Heart left ventricle (tissue), 13 donors: ENCODE measurements at regions not wholly inside any gene's neighbourhood (a gene's known extent, or its start where the extent isn't known, plus 50 kb on each side); places are given as distances from the start of the nearest gene placed in this dataset.

ENCODE experiments used
- CTCF ChIP-seq, 12 donors: fragments of 200-600 bp; sonication (generic) in 4 of 12; IDR thresholded peaks; one replicate each; pipeline versions ENCODE4 v1.5.0 to v1.8.0; 2018 to 2022; ENCODE audit warnings: antibody characterized with exemption in 12 of 12, mild to moderate bottlenecking in 5 of 12
- POLR2A ChIP-seq, 2 donors: fragments of 450-650 bp; IDR thresholded peaks; one replicate each; pipeline ENCODE4 v1.6.1; 2017; ENCODE audit warnings: antibody characterized with exemption in 2 of 2, mild to moderate bottlenecking in 2 of 2, moderate library complexity in 2 of 2
- donor health status: ischemic (EF 13 %, LVEDD 7.1; RV severe dilation, severe dysfunction).
- donor health status: DM: no; HTN: yes; CAD: no.
- donor health status: DM: no; HTN: no; CAD: no.
- donor health status: ischemic (EF 25% LVEDD 6.9; RV normal size, moderate dysfunction).
- donor health status: ischemic (EF 25% LVEDD 5.7; RV mildly dilated, moderate dysfunction).
- donor health status: ischemic (EF 35%, LVEDD 5.7; RV mildly dilated, moderate dysfunction).
- donor health status: nonischemic (EF 11% LVEDD 7.7; RV severe dilation, severe dysfunction).
- donor health status: DM: yes; HTN: yes; CAD: no.
- donor health status: PGD.
- donor health status: ischemic (EF 29% LVEDD 5.4; RV normal size, mild dysfunction).
- donor health status: nonischemic (EF 23%, LVEDD 6.1; RV moderate dilation, normal function).

DNA sequence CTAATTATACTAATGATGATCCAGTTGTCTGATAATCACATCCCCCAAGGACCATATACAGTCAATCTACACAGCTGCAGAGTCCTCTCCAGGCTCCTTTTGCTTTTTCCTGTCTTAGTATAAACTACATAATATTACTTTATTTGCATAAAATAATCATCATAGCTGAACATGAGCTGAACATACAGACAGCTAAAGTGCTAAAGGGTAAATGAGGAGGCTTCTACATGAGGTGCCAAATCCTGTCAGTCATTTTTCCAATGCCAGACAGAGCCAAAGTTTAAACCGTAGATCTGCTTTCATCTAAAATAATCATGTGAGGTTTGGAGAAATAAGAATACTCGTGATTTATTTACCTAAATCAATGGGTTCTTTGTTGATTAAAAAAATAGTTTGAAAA is 1530.1 kb upstream of the PABPC4L start:
- no peak for TF ChIP-seq CTCF (IDR thresholded peaks at IDR 0.05)
- no peak for TF ChIP-seq POLR2A (IDR thresholded peaks at IDR 0.05)
